Neuronal stem cell (in vitro differentiated cells): ENCODE measurements at regions not wholly inside any gene's neighbourhood (a gene's known extent, or its start where the extent isn't known, plus 50 kb on each side); places are given as distances from the start of the nearest gene placed in this dataset.

Experiments
- DNase-seq: peaks from one replicate; pipeline ENCODE4 v3.0.0-alpha.2; 2013; ENCODE audit warnings: low spot score
- H2AFZ ChIP-seq: one replicate; pipeline ENCODE4 v1.6.1; 2013; ENCODE audit warnings: mild to moderate bottlenecking, low read length, inconsistent platforms
- H2AK5ac ChIP-seq: 2 replicates; pipeline ENCODE4 v1.6.1; 2013; ENCODE audit warnings: low read depth, mild to moderate bottlenecking, inconsistent platforms, low read length, moderate library complexity, mixed read lengths
- H2BK120ac ChIP-seq: 2 replicates; pipeline ENCODE4 v1.6.1; 2013; ENCODE audit warnings: low read depth, mild to moderate bottlenecking, inconsistent platforms, low read length, moderate library complexity, mixed read lengths
- H2BK12ac ChIP-seq: one replicate; pipeline ENCODE4 v1.6.1; 2013; ENCODE audit warnings: low read length, inconsistent platforms
- H2BK15ac ChIP-seq: 2 replicates; pipeline ENCODE4 v1.6.1; 2013; ENCODE audit warnings: mild to moderate bottlenecking, low read length, inconsistent platforms, mixed read lengths
- H2BK5ac ChIP-seq: one replicate; pipeline ENCODE4 v1.6.1; 2013; ENCODE audit warnings: inconsistent platforms, mild to moderate bottlenecking, low read length, moderate library complexity
- H3K14ac ChIP-seq: one replicate; pipeline ENCODE4 v1.6.1; 2013; ENCODE audit warnings: low read length, inconsistent platforms
- H3K18ac ChIP-seq: 2 replicates; pipeline ENCODE4 v1.6.1; 2013; ENCODE audit warnings: low read length, inconsistent platforms
- H3K23ac ChIP-seq: 2 replicates; pipeline ENCODE4 v1.6.1; 2013; ENCODE audit warnings: low read depth, mild to moderate bottlenecking, mixed read lengths, low read length, inconsistent platforms; ENCODE audit not compliant: poor library complexity
- H3K27ac ChIP-seq: replicated peaks from 3 replicates; pipeline ENCODE4 v1.5.1; 2013; ENCODE audit warnings: low read length, inconsistent platforms
- H3K27me3 ChIP-seq, 3 experiments: 2 replicates each; pipeline ENCODE4 v1.6.1; 2013; ENCODE audit warnings: low read length in 3 of 3, mild to moderate bottlenecking in 2 of 3, inconsistent platforms in 1 of 3, low read depth in 1 of 3, mixed read lengths in 1 of 3, moderate library complexity in 1 of 3; ENCODE audit not compliant: control insufficient read depth in 3 of 3, insufficient read depth in 3 of 3
- H3K36me3 ChIP-seq, 2 donors: replicated peaks in 1 of 2; 2 replicates each; pipeline ENCODE4 v1.6.1; 2013; ENCODE audit warnings: low read length in 2 of 2; ENCODE audit not compliant: control insufficient read depth in 2 of 2, insufficient read depth in 2 of 2
- H3K4ac ChIP-seq: 2 replicates; pipeline ENCODE4 v1.6.1; 2013; ENCODE audit warnings: inconsistent platforms, mild to moderate bottlenecking, low read length, moderate library complexity
- H3K4me1 ChIP-seq, 2 donors: 1 replicate in 1 of 2; 2 replicates in 1 of 2; pipeline ENCODE4 v1.6.1; 2013; ENCODE audit warnings: low read length in 2 of 2, low read depth in 1 of 2; ENCODE audit not compliant: control insufficient read depth in 2 of 2, insufficient read depth in 1 of 2
- H3K4me2 ChIP-seq: one replicate; pipeline ENCODE4 v1.6.1; 2013; ENCODE audit warnings: mild to moderate bottlenecking, low read length, inconsistent platforms; ENCODE audit not compliant: insufficient read depth, poor library complexity, severe bottlenecking
- H3K4me3 ChIP-seq, 2 donors: 2 replicates each; pipeline ENCODE4 v1.5.1; 2013; ENCODE audit warnings: low read length in 2 of 2, mild to moderate bottlenecking in 2 of 2, inconsistent platforms in 1 of 2, moderate library complexity in 1 of 2
- H3K79me1 ChIP-seq: one replicate; pipeline ENCODE4 v1.6.1; 2013; ENCODE audit warnings: low read depth, mild to moderate bottlenecking, inconsistent platforms, low read length, moderate library complexity
- H3K9ac ChIP-seq: one replicate; pipeline ENCODE4 v1.6.1; 2013; ENCODE audit warnings: mild to moderate bottlenecking, low read depth, low read length, inconsistent platforms; ENCODE audit not compliant: poor library complexity
- H3K9me3 ChIP-seq, 2 donors: replicated peaks in 1 of 2; 2 replicates each; pipeline versions ENCODE3 to v1.6.1; 2013; ENCODE audit warnings: low read length in 2 of 2, mild to moderate bottlenecking in 2 of 2, inconsistent platforms in 1 of 2, low read depth in 1 of 2, mixed read lengths in 1 of 2, moderate library complexity in 1 of 2; ENCODE audit not compliant: control insufficient read depth in 2 of 2, insufficient read depth in 1 of 2
- H4K8ac ChIP-seq: one replicate; pipeline ENCODE4 v1.6.1; 2013; ENCODE audit warnings: low read depth, mild to moderate bottlenecking, inconsistent platforms, low read length, moderate library complexity
- H4K91ac ChIP-seq: one replicate; pipeline ENCODE4 v1.6.1; 2013; ENCODE audit warnings: low read length, low read depth, mild to moderate bottlenecking, inconsistent platforms; ENCODE audit not compliant: poor library complexity
- WGBS, 2 donors: extraction: QIAGEN DNeasy Blood & Tissue Kit; methylation state at CpG; one replicate each; pipeline ENCODE4 v1.1.7; 2013; ENCODE audit warnings: missing lambda C conversion rate in 2 of 2, mixed read lengths in 1 of 2; ENCODE audit not compliant: insufficient read length in 2 of 2, insufficient replicate concordance in 1 of 2; ENCODE audit errors: extremely low coverage in 2 of 2; 5-methylcytosine and 5-hydroxymethylcytosine counted together

DNA sequence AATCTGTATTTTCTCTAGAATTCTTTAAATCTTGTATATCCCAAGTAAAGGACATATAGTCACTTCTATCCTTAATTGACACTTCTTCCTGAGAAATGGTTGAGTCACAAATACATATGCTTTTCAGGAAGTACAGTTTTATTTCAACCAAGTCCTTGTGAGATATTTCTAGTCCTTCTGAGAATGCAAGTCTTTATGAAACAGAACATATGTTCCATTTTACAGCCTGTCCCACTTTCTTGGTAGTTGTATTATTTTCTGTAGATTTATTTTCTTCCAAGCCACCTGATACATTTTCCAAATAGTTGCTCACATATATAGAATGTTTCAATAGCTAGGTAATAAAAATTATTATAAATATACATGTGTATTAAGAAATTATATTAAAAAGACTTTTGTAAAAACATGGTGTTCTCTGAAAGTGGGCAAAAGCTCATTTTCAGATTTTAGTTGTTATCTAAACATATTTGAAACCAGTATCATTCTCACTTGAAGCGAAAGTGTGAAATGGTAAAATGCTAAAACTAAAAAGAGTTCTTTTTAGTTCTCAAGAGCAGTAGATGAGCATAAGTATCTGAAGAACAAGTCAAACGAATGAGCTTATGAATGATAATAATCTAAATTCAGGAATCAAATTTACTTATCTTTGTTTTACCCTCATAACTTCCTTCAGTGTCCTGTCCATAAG lies 468.0 kb downstream of the EPHA5 start:
- no CpG with 5 or more reads among the region's 2 CpGs for WGBS, 2 donors
- Histone ChIP-seq H3K18ac (no peak overlapping the region), H4K8ac (no peak overlapping the region), H2AFZ (no peak overlapping the region), H4K91ac (no peak overlapping the region), H3K27ac (no peak overlapping the region), H3K27me3 (no peaks in the 10 kb centered on the region), H3K9me3 (no peaks in the 10 kb centered on the region), H2AK5ac (no peak overlapping the region), H3K4me2 (no peak overlapping the region), H2BK15ac (no peak overlapping the region), H3K4me3 (no peak overlapping the region), H3K4me1 (no peaks in the 10 kb centered on the region), H2BK5ac (no peak overlapping the region), H3K14ac (no peak overlapping the region), H3K4ac (no peak overlapping the region), H2BK12ac (no peak overlapping the region), H3K36me3 (no peaks in the 10 kb centered on the region), H2BK120ac (no peak overlapping the region), H3K79me1 (no peaks in the 10 kb centered on the region), H3K9ac (no peak overlapping the region), H3K23ac (no peak overlapping the region)
- no peak for DNase-seq

DNA sequence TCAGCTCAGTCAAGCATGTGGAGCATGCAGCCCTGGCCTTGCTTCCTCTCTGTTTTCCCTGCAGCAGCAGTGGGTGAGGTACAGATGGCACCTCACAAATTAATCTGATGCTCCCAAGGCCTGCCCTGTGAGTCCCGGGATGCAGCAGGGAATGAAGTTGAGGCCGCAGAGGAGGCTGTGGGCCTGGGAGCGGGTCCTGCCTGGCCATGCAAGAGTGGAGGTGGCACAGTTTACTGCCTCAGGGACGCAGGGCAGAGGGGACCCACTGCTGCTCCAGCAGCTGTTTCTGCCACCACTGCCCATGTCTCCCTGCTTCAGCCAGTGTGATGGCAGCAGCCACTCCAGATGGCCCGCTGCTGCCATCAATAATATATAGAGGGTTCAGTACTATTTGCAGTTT lies 474.6 kb downstream of the EPHA5 start:
- Histone ChIP-seq H3K27ac (no peak overlapping the region), H3K23ac (peak overlapping the region; percentile 20), H2AFZ (no peak overlapping the region), H3K36me3 (no peaks in the 10 kb centered on the region), H2AK5ac (no peak overlapping the region), H3K4me3 (no peak overlapping the region), H3K14ac (peak overlapping the region; percentile 38), H3K79me1 (no peaks in the 10 kb centered on the region), H3K9ac (no peak overlapping the region), H2BK15ac (peak overlapping the region; percentile 58), H4K8ac (peak overlapping the region; percentile 82), H3K18ac (peak overlapping the region; percentile 76), H2BK5ac (no peak overlapping the region), H2BK120ac (no peak overlapping the region), H3K9me3 (no peaks in the 10 kb centered on the region), H2BK12ac (no peak overlapping the region), H3K4ac (peak overlapping the region; percentile 53), H3K27me3 (no peaks in the 10 kb centered on the region), H4K91ac (no peak overlapping the region), H3K4me2 (no peak overlapping the region), H3K4me1 (no peaks in the 10 kb centered on the region)
- WGBS, 2 donors: no CpG with 5 or more reads among the region's 5 CpGs
- no peak for DNase-seq

DNA sequence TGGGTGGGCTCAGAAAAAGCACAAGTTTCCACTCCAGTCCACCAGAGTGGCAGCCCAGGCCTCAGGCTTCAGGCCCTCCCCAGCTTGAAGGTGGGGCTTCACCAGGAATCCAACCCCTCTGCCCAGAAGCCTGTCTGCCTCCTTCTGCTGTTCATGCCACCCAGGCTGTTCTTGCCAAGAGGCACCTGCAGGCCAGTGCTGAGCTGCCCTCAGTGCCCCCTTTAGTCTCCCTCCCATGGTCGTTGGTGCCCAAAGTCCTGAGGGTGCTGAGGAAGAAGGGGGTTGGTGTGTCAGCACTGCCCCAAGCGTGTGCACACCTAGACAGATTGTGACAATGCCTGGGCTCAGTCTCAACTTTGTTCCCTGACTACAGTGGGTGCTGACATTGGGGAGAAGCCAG lies 475.3 kb downstream of the EPHA5 start:
- Histone ChIP-seq H2BK5ac (peak overlapping the region; percentile 59), H4K8ac (no peak overlapping the region), H3K27me3 (no peaks in the 10 kb centered on the region), H3K18ac (peak overlapping the region; percentile 71), H2AFZ (no peak overlapping the region), H3K79me1 (no peaks in the 10 kb centered on the region), H2BK120ac (no peak overlapping the region), H3K4ac (no peak overlapping the region), H3K14ac (no peak overlapping the region), H4K91ac (no peak overlapping the region), H2BK15ac (no peak overlapping the region), H3K9ac (no peak overlapping the region), H3K27ac (no peak overlapping the region), H3K4me2 (no peak overlapping the region), H3K4me1 (no peaks in the 10 kb centered on the region), H2BK12ac (no peak overlapping the region), H3K9me3 (no peaks in the 10 kb centered on the region), H3K4me3 (no peak overlapping the region), H2AK5ac (no peak overlapping the region), H3K23ac (no peak overlapping the region), H3K36me3 (no peaks in the 10 kb centered on the region)
- WGBS, 2 donors: no CpG with 5 or more reads among the region's 2 CpGs
- no peak for DNase-seq

DNA sequence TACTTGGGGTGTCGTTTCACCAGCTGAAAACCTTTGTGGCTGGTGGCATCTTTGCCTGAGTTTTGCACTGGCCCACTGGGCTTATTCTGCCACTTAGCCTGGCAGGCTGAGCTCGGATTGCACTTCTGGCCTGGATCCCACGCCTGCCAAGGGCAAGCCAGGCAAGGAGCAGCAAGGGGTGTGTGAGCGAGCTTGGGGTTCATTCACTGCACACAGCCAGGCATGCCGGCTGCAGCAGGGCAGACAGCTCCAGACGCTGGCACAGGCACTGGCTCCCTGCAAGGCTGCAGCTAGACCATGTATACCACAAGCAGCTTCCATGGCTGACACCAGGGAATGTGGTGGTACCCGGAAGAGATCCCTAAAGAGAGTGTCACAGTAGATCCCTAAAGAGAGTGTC lies 476.3 kb downstream of the EPHA5 start:
- DNase-seq: no peak
- no peak overlapping the region for H3K9ac ChIP-seq
- no CpG with 5 or more reads among the region's 7 CpGs for WGBS, 2 donors

More for the DNA sequence above, 476.3 kb downstream of the EPHA5 start:
- H4K91ac ChIP-seq: no peak overlapping the region
- H3K36me3 ChIP-seq: no peaks in the 10 kb centered on the region
- no peak overlapping the region for H2AK5ac ChIP-seq
- no peak overlapping the region for H2BK120ac ChIP-seq
- no peaks in the 10 kb centered on the region for H3K27me3 ChIP-seq
- H2BK15ac ChIP-seq: no peak overlapping the region
- no peak overlapping the region for H2AFZ ChIP-seq
- no peak overlapping the region for H3K4me3 ChIP-seq
- H3K14ac ChIP-seq: peak overlapping the region; percentile 82
- H3K18ac ChIP-seq: no peak overlapping the region
- H4K8ac ChIP-seq: peak overlapping the region; percentile 23
- H3K27ac ChIP-seq: no peak overlapping the region
- H2BK12ac ChIP-seq: no peak overlapping the region
- H3K4ac ChIP-seq: no peak overlapping the region
- no peak overlapping the region for H3K23ac ChIP-seq
- H3K4me1 ChIP-seq: no peaks in the 10 kb centered on the region
- H3K79me1 ChIP-seq: no peaks in the 10 kb centered on the region
- H2BK5ac ChIP-seq: no peak overlapping the region
- no peak overlapping the region for H3K4me2 ChIP-seq
- H3K9me3 ChIP-seq: no peaks in the 10 kb centered on the region
